OCI-LY7 (cell line): ENCODE measurements at regions not wholly inside any gene's neighbourhood (a gene's known extent, or its start where the extent isn't known, plus 50 kb on each side); places are given as distances from the start of the nearest gene placed in this dataset.

ENCODE experiments used
- BruUV-seq: library from RNA; stranded (reverse); fragments of 400-500 nt; replicated peaks from 2 replicates; lab custom pipeline; 2021; lab: Mats Ljungman, UMichigan
- CTCF ChIA-PET: fragments of 300-600 bp; sonication (Branson Sonifier 250); formaldehyde crosslinking; loops from one replicate; lab custom pipeline; 2022; ENCODE audit warnings: antibody characterized with exemption; ENCODE audit not compliant: unreplicated experiment; lab: Charles Lee
- POLR2A ChIA-PET: fragments of 300-600 bp; sonication (Branson Sonifier 250); formaldehyde crosslinking; loops from one replicate; lab custom pipeline; 2022; ENCODE audit warnings: antibody characterized with exemption; lab: Charles Lee
- DNase-seq: peaks from one replicate; pipeline ENCODE4 v3.0.0-alpha.2; 2015; ENCODE audit warnings: low spot score
- H2AFZ ChIP-seq: fragments of 200-600 bp; sonication (generic), shearing (Covaris generic); 2 replicates; pipeline ENCODE4 v1.6.1; 2014; ENCODE audit warnings: mild to moderate bottlenecking, antibody characterized with exemption, low read length, moderate library complexity
- H3K27ac ChIP-seq: fragments of 200-600 bp; sonication (generic); 2 replicates; pipeline ENCODE4 v1.5.1; 2014; ENCODE audit warnings: mixed run types, low read depth, mild to moderate bottlenecking, moderate library complexity, low read length, inconsistent platforms; ENCODE audit not compliant: poor library complexity, severe bottlenecking
- H3K36me3 ChIP-seq: fragments of 200-600 bp; sonication (generic); 2 replicates; pipeline ENCODE4 v1.6.1; 2014; ENCODE audit warnings: mild to moderate bottlenecking, antibody characterized with exemption, low read length, moderate library complexity, mixed read lengths; ENCODE audit not compliant: insufficient read depth
- H3K4me1 ChIP-seq: fragments of 200-600 bp; sonication (generic); 2 replicates; pipeline ENCODE4 v1.5.1; 2014; ENCODE audit warnings: mild to moderate bottlenecking, low read length; ENCODE audit not compliant: insufficient read depth, poor library complexity, severe bottlenecking
- H3K4me2 ChIP-seq: fragments of 200-600 bp; sonication (generic); 2 replicates; pipeline ENCODE4 v1.6.1; 2014; ENCODE audit warnings: mild to moderate bottlenecking, low read length
- H3K4me3 ChIP-seq: fragments of 200-600 bp; sonication (generic); 2 replicates; pipeline ENCODE4 v1.5.1; 2014; ENCODE audit warnings: mild to moderate bottlenecking, low read depth, low read length; ENCODE audit not compliant: poor library complexity, severe bottlenecking
- H3K79me2 ChIP-seq: fragments of 200-600 bp; sonication (generic); 2 replicates; pipeline ENCODE4 v1.6.1; 2016; ENCODE audit warnings: low read depth, mild to moderate bottlenecking, low read length, moderate library complexity, mixed read lengths; ENCODE audit not compliant: insufficient read depth
- H3K9me2 ChIP-seq: fragments of 200-600 bp; sonication (generic); 2 replicates; pipeline ENCODE4 v1.6.1; 2016; ENCODE audit warnings: mild to moderate bottlenecking, low read length, mixed read lengths; ENCODE audit not compliant: insufficient read depth
- H3K9me3 ChIP-seq: fragments of 200-600 bp; sonication (generic); 2 replicates; pipeline ENCODE4 v1.6.1; 2014; ENCODE audit warnings: mild to moderate bottlenecking, mixed run types, low read length, mixed read lengths
- H4K20me1 ChIP-seq: fragments of 200-600 bp; sonication (generic); 2 replicates; pipeline ENCODE4 v1.6.1; 2014; ENCODE audit warnings: mild to moderate bottlenecking, antibody characterized with exemption, low read length, moderate library complexity, mixed read lengths; ENCODE audit not compliant: insufficient read depth
- CTCF ChIP-seq: fragments of 200-600 bp; sonication (generic); conservative IDR thresholded peaks from 2 replicates; pipeline ENCODE4 v1.5.1; 2014; ENCODE audit warnings: mild to moderate bottlenecking, antibody characterized with exemption, low read length, moderate library complexity, mixed read lengths
- EZH2phosphoT487 ChIP-seq: fragments of 200-600 bp; sonication (generic); IDR thresholded peaks from 2 replicates; pipeline ENCODE4 v1.6.1; 2018; ENCODE audit warnings: low read depth, borderline replicate concordance, mild to moderate bottlenecking, mixed run types, antibody characterized with exemption, low read length, moderate library complexity, mixed read lengths
- intact Hi-C: fragments of 100-400 bp; cut with micrococcal nuclease; formaldehyde crosslinking; loops from one replicate; pipeline ENCODE4 v1.10.0; 2022; ENCODE audit not compliant: unreplicated experiment

GRCh38 chr6:28814032-28814976, 109.5 kb downstream of the TRIM27 start:
- no peaks in the 10 kb centered on the region for H3K79me2 ChIP-seq
- H3K36me3 ChIP-seq: no peaks in the 10 kb centered on the region
- H3K4me1 ChIP-seq: peaks cover 5% of the 10 kb centered on the region
- no TSS peak for BruUV-seq
- no peak overlapping the region for H3K4me2 ChIP-seq
- H3K9me3 ChIP-seq: no peaks in the 10 kb centered on the region
- intact Hi-C loops: no loop called here
- H2AFZ ChIP-seq: no peak overlapping the region
- no peak for DNase-seq
- H3K27ac ChIP-seq: no peak overlapping the region
- H3K9me2 ChIP-seq: no peaks in the 10 kb centered on the region
- CTCF ChIA-PET: no interaction called here
- H3K4me3 ChIP-seq: no peak overlapping the region
- POLR2A ChIA-PET: interaction anchor here (0.6 kb wide), 1 partner anchor 51 kb away, joined by 3 read pairs; no protein-coding TSS in a partner anchor
- TF ChIP-seq EZH2phosphoT487 (no peak), CTCF (no peak)
- H4K20me1 ChIP-seq: no peaks in the 10 kb centered on the region

- no peaks in the 10 kb centered on the region for H3K9me2 ChIP-seq
- DNase-seq: no peak
- H4K20me1 ChIP-seq: no peaks in the 10 kb centered on the region
- no peak overlapping the region for H3K27ac ChIP-seq
- intact Hi-C loops: no loop called here
- ChIA-PET CTCF (no interaction called here), POLR2A (no interaction called here)
- no peak overlapping the region for H3K4me2 ChIP-seq
- TF ChIP-seq EZH2phosphoT487 (no peak), CTCF (no peak)
- H3K4me3 ChIP-seq: no peak overlapping the region
- no peak overlapping the region for H2AFZ ChIP-seq
- no peaks in the 10 kb centered on the region for H3K79me2 ChIP-seq
- peaks cover 5% of the 10 kb centered on the region for H3K4me1 ChIP-seq
- H3K36me3 ChIP-seq: no peaks in the 10 kb centered on the region
- no peaks in the 10 kb centered on the region for H3K9me3 ChIP-seq
- BruUV-seq: no TSS peak
Measured at GRCh38 chr6:28816339-28816908, 107.4 kb downstream of the TRIM27 start.
